Stomach smooth muscle (tissue), 2 donors: ENCODE measurements at regions not wholly inside any gene's neighbourhood (a gene's known extent, or its start where the extent isn't known, plus 50 kb on each side); places are given as distances from the start of the nearest gene placed in this dataset.
A peak's percentile ranks its signal among the peaks of the same experiment; 100 is the strongest.

ENCODE experiments used
- H3K27ac ChIP-seq: one replicate; pipeline ENCODE4 v1.7.0; 2013; ENCODE audit warnings: mild to moderate bottlenecking, low read length, inconsistent platforms
- H3K27me3 ChIP-seq, 2 donors: one replicate each; pipeline ENCODE4 v1.7.0; 2013; ENCODE audit warnings: low read length in 2 of 2; ENCODE audit not compliant: insufficient read depth in 2 of 2, control insufficient read depth in 1 of 2
- H3K36me3 ChIP-seq, 2 donors: one replicate each; pipeline ENCODE4 v1.7.0; 2013; ENCODE audit warnings: low read length in 2 of 2; ENCODE audit not compliant: control insufficient read depth in 2 of 2, insufficient read depth in 2 of 2
- H3K4me1 ChIP-seq: one replicate; pipeline ENCODE4 v1.7.0; 2013; ENCODE audit warnings: low read length; ENCODE audit not compliant: control insufficient read depth, insufficient read depth
- H3K4me3 ChIP-seq, 2 donors: one replicate each; pipeline ENCODE4 v1.7.0; 2013; ENCODE audit warnings: low read length in 2 of 2
- H3K9ac ChIP-seq, 2 donors: one replicate each; pipeline ENCODE4 v1.7.0; 2013; ENCODE audit warnings: low read length in 2 of 2, mild to moderate bottlenecking in 1 of 2
- H3K9me3 ChIP-seq, 2 donors: one replicate each; pipeline ENCODE4 v1.7.0; 2013; ENCODE audit warnings: low read length in 2 of 2; ENCODE audit not compliant: control insufficient read depth in 2 of 2
- donor health status: healthy.
- donor health status: Pancreatic carcinoma.

DNA sequence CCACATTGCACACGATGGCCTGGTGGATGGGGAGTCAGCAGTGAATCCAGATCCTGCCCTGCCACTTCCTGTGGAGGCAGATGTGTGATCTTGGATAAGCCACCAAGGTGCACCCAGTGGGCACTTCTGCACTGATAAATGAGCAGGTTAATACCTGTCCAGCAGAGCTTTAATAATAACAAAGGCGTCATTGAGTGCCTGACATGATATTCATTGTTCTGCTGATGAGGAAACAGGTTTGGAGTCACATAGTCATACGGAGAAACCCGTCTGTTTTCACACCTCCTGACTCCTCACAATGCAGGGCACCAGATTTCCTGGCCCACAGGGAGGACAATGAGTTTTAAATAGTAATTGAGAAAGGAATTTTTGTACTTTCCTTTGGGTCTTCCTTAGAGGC is 324.6 kb upstream of the CDH5 start:
- H3K27me3 ChIP-seq = no peaks in the 10 kb centered on the region
- H3K9ac ChIP-seq = no peak overlapping the region
- no peaks in the 10 kb centered on the region for H3K9me3 ChIP-seq
- H3K27ac ChIP-seq = no peak overlapping the region
- no peak overlapping the region for H3K4me3 ChIP-seq
- H3K36me3 ChIP-seq = no peaks in the 10 kb centered on the region
- H3K4me1 ChIP-seq = peaks cover 5% of the 10 kb centered on the region

DNA sequence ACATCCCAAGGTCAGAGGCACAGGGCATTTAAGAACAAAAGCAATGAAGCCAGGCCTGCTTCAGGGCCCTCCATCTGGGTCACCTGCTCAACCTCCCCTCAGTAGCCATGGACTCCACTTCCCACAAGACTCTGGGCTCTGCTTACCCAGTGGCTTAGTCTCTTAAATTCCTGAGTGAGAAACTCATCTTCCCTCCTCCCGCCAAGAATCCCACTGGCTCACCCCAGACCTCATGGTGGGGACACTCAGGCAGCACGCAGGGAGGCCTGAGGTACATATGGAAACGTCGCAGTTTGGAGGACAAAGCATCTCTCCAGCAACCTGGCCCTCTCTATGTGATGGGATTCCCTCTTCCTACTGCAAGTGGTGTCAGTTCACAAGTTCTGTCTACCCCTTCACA is 326.7 kb upstream of the CDH5 start:
- Histone ChIP-seq H3K9ac (no peak overlapping the region), H3K36me3 (no peaks in the 10 kb centered on the region), H3K27ac (no peak overlapping the region), H3K4me1 (peaks cover 17% of the 10 kb centered on the region), H3K27me3 (no peaks in the 10 kb centered on the region), H3K4me3 (no peak overlapping the region), H3K9me3 (no peaks in the 10 kb centered on the region)

DNA sequence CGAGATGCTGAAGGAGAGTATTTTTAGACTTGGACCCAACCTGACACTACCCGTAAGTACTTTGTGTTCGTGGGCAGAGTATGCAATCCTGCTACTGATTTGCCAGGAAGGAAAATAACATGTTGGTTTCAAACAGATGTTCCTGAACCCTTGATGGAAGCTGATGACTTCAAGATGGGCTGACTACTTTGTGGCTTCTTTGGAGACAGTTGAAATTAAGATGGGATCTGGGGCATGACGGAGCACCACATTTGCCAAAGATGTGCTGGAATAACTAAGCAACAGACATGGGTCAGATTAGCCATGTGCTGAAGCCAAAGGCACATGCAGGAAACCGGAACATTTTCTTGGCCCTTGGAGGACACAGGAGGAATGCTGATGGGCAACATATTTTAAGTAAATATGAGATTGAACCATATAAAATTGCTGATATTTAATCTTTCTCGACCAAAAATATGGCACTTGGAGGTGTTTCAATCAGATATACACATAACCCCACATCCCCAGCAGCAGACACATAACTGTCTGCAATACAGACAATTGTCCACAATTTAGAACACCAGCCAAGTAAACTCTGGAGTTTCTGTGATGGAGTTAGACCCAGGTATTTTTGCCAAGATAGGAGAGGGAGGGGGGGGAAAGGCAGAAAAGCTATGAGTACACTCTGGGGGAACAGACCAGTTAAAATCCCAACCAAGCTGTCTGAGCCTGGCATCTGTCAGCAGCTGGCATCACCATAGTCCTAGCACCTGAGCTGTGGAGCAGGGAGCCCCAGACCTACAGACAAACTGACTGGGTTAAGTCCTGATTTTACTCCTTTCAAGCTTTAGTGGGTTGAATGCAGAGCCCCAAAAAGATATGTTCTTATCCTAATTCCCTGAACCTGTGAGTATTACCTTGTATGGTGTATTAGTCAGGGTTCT is 329.4 kb upstream of the CDH5 start:
- H3K27me3 ChIP-seq = no peaks in the 10 kb centered on the region
- H3K27ac ChIP-seq = no peak overlapping the region
- H3K4me3 ChIP-seq = peak overlapping the region in 1 of 2 donors; percentile 47
- H3K36me3 ChIP-seq = no peaks in the 10 kb centered on the region
- H3K9me3 ChIP-seq = no peaks in the 10 kb centered on the region
- H3K9ac ChIP-seq = no peak overlapping the region
- peaks cover 17% of the 10 kb centered on the region for H3K4me1 ChIP-seq

DNA sequence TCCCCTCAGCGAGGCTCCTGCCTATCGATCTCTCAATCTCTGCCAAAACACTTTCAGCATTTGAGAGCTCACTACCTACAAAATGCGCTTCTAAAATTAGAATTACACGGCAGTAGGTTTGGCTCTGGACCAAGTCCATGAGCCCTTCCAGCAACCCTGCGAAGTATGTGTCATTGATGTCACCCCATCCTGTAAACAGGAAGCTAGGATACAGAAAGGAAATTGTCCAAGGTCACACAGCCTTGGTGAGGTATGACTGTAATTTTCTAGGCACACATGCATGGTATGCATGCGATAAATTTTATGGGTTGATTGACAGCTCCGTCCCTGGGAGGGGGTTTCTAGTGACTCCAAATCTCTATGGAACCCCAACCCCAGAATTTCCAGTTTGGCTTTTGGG is 330.3 kb upstream of the CDH5 start:
- H3K36me3 ChIP-seq = no peaks in the 10 kb centered on the region
- H3K9me3 ChIP-seq = no peaks in the 10 kb centered on the region
- H3K27ac ChIP-seq = no peak overlapping the region
- no peak overlapping the region for H3K4me3 ChIP-seq
- peaks cover 17% of the 10 kb centered on the region for H3K4me1 ChIP-seq
- no peaks in the 10 kb centered on the region for H3K27me3 ChIP-seq
- H3K9ac ChIP-seq = no peak overlapping the region

DNA sequence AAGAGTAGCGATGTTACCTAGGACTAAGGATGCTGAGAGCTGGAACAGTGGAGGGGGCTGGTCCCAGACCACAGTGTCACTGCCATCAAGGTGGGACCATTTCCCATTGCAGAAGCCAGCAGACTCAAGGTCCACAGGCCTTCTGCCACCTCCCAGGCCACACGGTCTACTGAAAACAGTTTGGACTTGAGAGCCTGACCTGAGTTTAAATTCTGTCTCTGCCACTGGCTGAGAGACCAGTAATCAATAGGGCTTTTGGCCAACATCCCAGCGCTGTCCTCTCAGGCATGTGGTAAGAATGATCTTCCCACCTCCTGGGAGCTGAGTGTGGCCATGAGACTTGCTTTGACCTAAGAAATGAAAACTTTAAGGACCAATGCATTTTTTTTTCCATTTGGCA is 331.4 kb upstream of the CDH5 start:
- Histone ChIP-seq H3K9me3 (no peaks in the 10 kb centered on the region), H3K36me3 (no peaks in the 10 kb centered on the region), H3K4me3 (no peak overlapping the region), H3K27ac (no peak overlapping the region), H3K4me1 (peaks cover 17% of the 10 kb centered on the region), H3K9ac (no peak overlapping the region), H3K27me3 (no peaks in the 10 kb centered on the region)

DNA sequence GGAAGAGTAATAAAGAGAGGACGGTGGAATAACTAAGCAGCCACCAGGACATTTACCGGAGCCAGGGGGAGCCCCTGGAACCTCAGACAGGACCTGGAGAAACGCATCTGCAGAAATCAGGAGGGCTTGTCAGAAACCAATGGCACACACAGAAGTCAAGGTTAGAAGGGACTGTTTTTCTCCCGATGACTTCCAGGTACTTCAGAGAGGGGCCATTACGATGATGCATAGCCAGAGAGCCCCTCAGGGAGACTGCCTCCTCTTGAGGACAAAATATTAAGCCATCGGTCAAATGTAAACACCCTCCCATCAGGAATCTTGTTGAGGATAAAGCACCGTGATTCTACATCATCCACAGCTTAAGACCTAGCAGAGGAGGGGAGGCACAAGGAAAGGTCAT is 333.6 kb upstream of the CDH5 start:
- peaks cover 20% of the 10 kb centered on the region for H3K4me1 ChIP-seq
- H3K27ac ChIP-seq = no peak overlapping the region
- H3K27me3 ChIP-seq = no peaks in the 10 kb centered on the region
- H3K9ac ChIP-seq = no peak overlapping the region
- H3K9me3 ChIP-seq = no peaks in the 10 kb centered on the region
- H3K36me3 ChIP-seq = no peaks in the 10 kb centered on the region
- no peak overlapping the region for H3K4me3 ChIP-seq

DNA sequence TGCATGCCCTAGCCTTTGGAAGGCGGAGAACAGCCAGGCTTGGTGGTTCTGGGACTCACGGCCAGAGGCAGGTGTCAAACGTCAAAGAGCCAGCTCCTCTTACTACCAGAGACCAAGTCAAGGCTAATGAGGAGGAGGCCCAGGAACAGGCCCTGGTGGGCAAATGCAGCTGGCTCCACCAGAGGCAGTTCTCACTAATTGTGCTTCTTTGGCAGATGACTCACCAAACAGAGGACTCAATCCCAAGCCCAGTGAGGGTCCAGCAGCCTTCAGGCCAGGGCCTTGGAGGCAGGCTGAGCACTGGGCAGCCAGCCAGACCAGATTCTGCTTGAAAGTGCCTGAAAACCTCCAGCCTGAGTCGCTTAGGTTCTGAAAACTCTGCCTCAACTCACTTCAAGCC is 336.5 kb upstream of the CDH5 start:
- Histone ChIP-seq H3K4me1 (peaks cover 5% of the 10 kb centered on the region), H3K9me3 (peaks cover 0 to 1% of the 10 kb centered on the region in 2 donors), H3K36me3 (no peaks in the 10 kb centered on the region), H3K27ac (no peak overlapping the region), H3K27me3 (no peaks in the 10 kb centered on the region), H3K4me3 (no peak overlapping the region), H3K9ac (no peak overlapping the region)

DNA sequence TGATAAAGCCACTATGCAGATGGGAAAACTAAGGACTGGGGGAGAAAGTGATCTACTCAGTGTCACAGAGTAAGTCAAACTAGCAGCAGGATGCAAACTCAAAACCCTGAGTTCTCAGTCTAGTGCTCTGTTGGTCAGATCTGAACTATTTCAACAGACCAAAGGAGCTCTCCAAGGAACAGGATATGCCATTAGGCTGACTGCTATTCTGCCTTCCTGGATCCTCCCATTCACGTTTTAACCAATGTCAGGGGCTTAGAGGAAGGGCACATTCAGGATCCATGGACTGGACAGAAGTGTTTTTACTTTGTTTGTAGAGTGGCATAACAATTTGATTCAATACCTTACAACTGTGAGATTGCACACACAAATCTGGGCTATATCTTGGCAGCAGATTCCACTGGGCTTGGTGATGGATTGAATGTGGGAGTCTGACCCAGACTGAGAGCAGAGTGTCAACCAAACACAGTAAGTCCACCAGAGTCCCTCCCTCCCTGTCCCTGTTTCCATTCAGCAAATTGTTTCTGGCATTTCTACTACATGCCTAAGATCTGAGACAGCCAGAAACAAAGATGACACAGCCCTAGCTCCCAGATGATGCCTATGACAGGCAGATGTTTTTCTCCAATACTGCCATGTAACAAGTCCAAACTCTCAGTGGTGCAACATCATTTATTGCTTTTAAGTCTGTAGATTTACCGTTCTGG is 337.8 kb upstream of the CDH5 start:
- Histone ChIP-seq H3K9ac (no peak overlapping the region), H3K27ac (no peak overlapping the region)

DNA sequence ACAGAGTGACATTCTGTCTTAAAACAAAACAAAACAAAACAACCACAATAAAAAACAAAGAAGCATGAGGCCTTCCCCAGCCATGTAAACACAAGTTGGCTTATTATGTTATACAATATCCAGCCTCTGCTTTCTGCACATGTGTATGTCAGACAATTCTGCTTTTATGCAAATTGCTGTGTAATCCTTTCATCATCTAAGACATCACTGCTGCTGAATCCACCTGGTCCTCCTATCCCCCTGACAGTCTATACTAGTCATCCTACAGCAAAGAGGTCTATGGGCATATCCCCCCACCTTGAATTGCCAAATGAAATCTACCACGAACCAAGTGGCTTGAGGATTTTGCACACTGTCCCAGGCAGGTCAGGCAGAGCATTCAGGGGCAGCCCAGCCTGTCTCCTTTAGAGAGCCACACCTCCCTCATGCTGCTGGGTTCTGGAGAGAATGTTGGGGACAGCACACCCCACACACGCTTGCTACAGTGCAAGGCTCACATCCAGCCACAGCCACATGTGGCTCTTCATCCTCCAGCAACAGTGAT is 339.6 kb upstream of the CDH5 start:
- no peak overlapping the region for H3K9ac ChIP-seq
- H3K27ac ChIP-seq = no peak overlapping the region
- H3K4me3 ChIP-seq = no peak overlapping the region
- H3K27me3 ChIP-seq = no peaks in the 10 kb centered on the region
- H3K9me3 ChIP-seq = peaks cover 10% of the 10 kb centered on the region in 2 donors
- no peaks in the 10 kb centered on the region for H3K36me3 ChIP-seq
- peaks cover 4% of the 10 kb centered on the region for H3K4me1 ChIP-seq

More for the DNA sequence above, 337.8 kb upstream of the CDH5 start:
- Histone ChIP-seq H3K36me3 (no peaks in the 10 kb centered on the region), H3K27me3 (no peaks in the 10 kb centered on the region), H3K4me3 (no peak overlapping the region), H3K9me3 (peaks cover 7 to 10% of the 10 kb centered on the region in 2 donors), H3K4me1 (peaks cover 4% of the 10 kb centered on the region)

DNA sequence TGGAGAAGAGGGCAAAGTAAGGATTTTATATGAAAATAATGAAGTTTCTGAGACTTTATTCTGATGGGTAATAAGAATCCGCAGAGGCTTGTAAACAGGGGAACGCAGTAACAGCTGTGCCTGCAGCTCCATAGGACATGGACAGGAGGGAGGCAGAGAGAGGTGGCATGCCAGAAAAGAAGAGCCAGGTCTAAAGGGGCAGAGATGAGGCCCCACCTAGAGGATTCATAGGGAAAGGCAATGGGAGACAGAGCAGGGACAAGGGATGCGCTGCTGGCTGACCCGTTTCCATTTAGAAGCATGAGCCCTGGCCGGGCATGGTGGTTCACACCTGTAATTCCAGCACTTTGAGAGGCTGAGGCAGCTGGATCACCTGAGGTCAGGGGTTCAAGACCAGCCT is 340.3 kb upstream of the CDH5 start:
- peaks cover 4% of the 10 kb centered on the region for H3K4me1 ChIP-seq
- no peak overlapping the region for H3K9ac ChIP-seq
- no peaks in the 10 kb centered on the region for H3K27me3 ChIP-seq
- H3K4me3 ChIP-seq = no peak overlapping the region
- peaks cover 10% of the 10 kb centered on the region in 2 donors for H3K9me3 ChIP-seq
- no peak overlapping the region for H3K27ac ChIP-seq
- no peaks in the 10 kb centered on the region for H3K36me3 ChIP-seq
